Ascending aorta (tissue), 2 donors: ENCODE measurements at regions not wholly inside any gene's neighbourhood (a gene's known extent, or its start where the extent isn't known, plus 50 kb on each side); places are given as distances from the start of the nearest gene placed in this dataset.

Source experiments
- DNase-seq, 2 donors: peaks; one replicate each; pipeline ENCODE4 v3.0.0-alpha.2; 2019; ENCODE audit warnings: low spot score in 2 of 2
- H3K27ac ChIP-seq, 2 donors: fragments of 200-600 bp; sonication (generic); one replicate each; pipeline ENCODE4 v1.5.1; 2016 to 2017; ENCODE audit warnings: mild to moderate bottlenecking in 1 of 2
- H3K27me3 ChIP-seq: fragments of 200-600 bp; sonication (generic); one replicate; pipeline ENCODE4 v1.5.1; 2017
- H3K36me3 ChIP-seq, 2 donors: fragments of 200-600 bp; sonication (generic); one replicate each; pipeline ENCODE4 v1.5.1; 2016
- H3K4me1 ChIP-seq, 2 donors: fragments of 200-600 bp; sonication (generic); one replicate each; pipeline ENCODE4 v1.5.1; 2016 to 2017; ENCODE audit warnings: mild to moderate bottlenecking in 1 of 2
- H3K4me3 ChIP-seq, 2 donors: fragments of 200-600 bp; sonication (generic); one replicate each; pipeline ENCODE4 v1.5.1; 2016 to 2017; ENCODE audit warnings: mild to moderate bottlenecking in 1 of 2
- H3K9me3 ChIP-seq, 2 donors: fragments of 200-600 bp; sonication (generic); one replicate each; pipeline ENCODE4 v1.5.1; 2016
- CTCF ChIP-seq, 3 experiments: fragments of 200-600 bp in 2 of 3; fragments of 450-650 bp in 1 of 3; sonication (generic) in 2 of 3; IDR thresholded peaks; one replicate each; pipeline ENCODE4 v1.5.1; 2016 to 2019; ENCODE audit warnings: antibody characterized with exemption in 3 of 3, mild to moderate bottlenecking in 1 of 3, moderate library complexity in 1 of 3
- intact Hi-C: fragments of 100-400 bp; cut with DNase I; formaldehyde crosslinking; loops from one replicate; pipeline ENCODE4 v1.15.1; 2023

- H3K4me3 ChIP-seq = no peak overlapping the region
- intact Hi-C loops = no loop called here
- no peak overlapping the region for H3K27ac ChIP-seq
- H3K4me1 ChIP-seq = no peaks in the 10 kb centered on the region
- no peak for TF ChIP-seq CTCF (IDR thresholded peaks at IDR 0.05)
- DNase-seq = no peak
- H3K9me3 ChIP-seq = no peaks in the 10 kb centered on the region
- H3K36me3 ChIP-seq = no peaks in the 10 kb centered on the region
- no peaks in the 10 kb centered on the region for H3K27me3 ChIP-seq
Observed at GRCh38 chr2:105962221-105962620, 217.5 kb downstream of the NCK2 start.

GRCh38 chr2:105961599-105962146 lies 217.0 kb downstream of the NCK2 start:
- Histone ChIP-seq H3K9me3 (no peaks in the 10 kb centered on the region), H3K27ac (no peak overlapping the region), H3K4me1 (no peaks in the 10 kb centered on the region), H3K4me3 (no peak overlapping the region), H3K36me3 (no peaks in the 10 kb centered on the region), H3K27me3 (no peaks in the 10 kb centered on the region)
- TF ChIP-seq CTCF (IDR thresholded peaks at IDR 0.05) = no peak
- DNase-seq = no peak
- intact Hi-C loops = no loop called here

GRCh38 chr2:105959357-105959756 lies 214.6 kb downstream of the NCK2 start:
- H3K27me3 ChIP-seq = no peaks in the 10 kb centered on the region
- DNase-seq = no peak
- H3K9me3 ChIP-seq = no peaks in the 10 kb centered on the region
- H3K4me1 ChIP-seq = no peaks in the 10 kb centered on the region
- no peak overlapping the region for H3K27ac ChIP-seq
- no peaks in the 10 kb centered on the region for H3K36me3 ChIP-seq
- TF ChIP-seq CTCF (IDR thresholded peaks at IDR 0.05) = no peak
- H3K4me3 ChIP-seq = no peak overlapping the region
- intact Hi-C loops = no loop called here

- no peak overlapping the region for H3K4me3 ChIP-seq
- no peak for TF ChIP-seq CTCF (IDR thresholded peaks at IDR 0.05)
- intact Hi-C loops = no loop called here
Observed at GRCh38 chr2:105954891-105955290, 210.2 kb downstream of the NCK2 start.

GRCh38 chr2:105953942-105954341 lies 209.2 kb downstream of the NCK2 start:
- Histone ChIP-seq H3K4me3 (no peak overlapping the region), H3K4me1 (no peaks in the 10 kb centered on the region), H3K36me3 (no peaks in the 10 kb centered on the region), H3K27me3 (no peaks in the 10 kb centered on the region), H3K27ac (no peak overlapping the region), H3K9me3 (no peaks in the 10 kb centered on the region)
- no peak for DNase-seq
- TF ChIP-seq CTCF (IDR thresholded peaks at IDR 0.05) = no peak
- intact Hi-C loops = no loop called here

More at GRCh38 chr2:105954891-105955290, 210.2 kb downstream of the NCK2 start:
- DNase-seq = no peak
- no peaks in the 10 kb centered on the region for H3K36me3 ChIP-seq
- H3K27ac ChIP-seq = no peak overlapping the region
- H3K27me3 ChIP-seq = no peaks in the 10 kb centered on the region
- H3K4me1 ChIP-seq = no peaks in the 10 kb centered on the region
- H3K9me3 ChIP-seq = no peaks in the 10 kb centered on the region

- TF ChIP-seq CTCF (IDR thresholded peaks at IDR 0.05) = no peak
- intact Hi-C loops = no loop called here
- DNase-seq = no peak
- Histone ChIP-seq H3K27me3 (no peaks in the 10 kb centered on the region), H3K4me1 (no peaks in the 10 kb centered on the region), H3K4me3 (no peak overlapping the region), H3K9me3 (no peaks in the 10 kb centered on the region), H3K27ac (no peak overlapping the region), H3K36me3 (no peaks in the 10 kb centered on the region)
Observed at GRCh38 chr2:105952131-105952530, 207.4 kb downstream of the NCK2 start.
